ENCODE measurements at regions not wholly inside any gene's neighbourhood (a gene's known extent, or its start where the extent isn't known, plus 50 kb on each side); places are given as distances from the start of the nearest gene placed in this dataset.

GRCh38 chr3:181987736-181988135 is 276.0 kb downstream of the SOX2 start:
- no peak for TF ChIP-seq EZH2 (IDR thresholded peaks at IDR 0.05; ENCODE audit: borderline replicate concordance, low read depth, low read length, poor library complexity, severe bottlenecking)
- TF ChIP-seq, protein P1, sequence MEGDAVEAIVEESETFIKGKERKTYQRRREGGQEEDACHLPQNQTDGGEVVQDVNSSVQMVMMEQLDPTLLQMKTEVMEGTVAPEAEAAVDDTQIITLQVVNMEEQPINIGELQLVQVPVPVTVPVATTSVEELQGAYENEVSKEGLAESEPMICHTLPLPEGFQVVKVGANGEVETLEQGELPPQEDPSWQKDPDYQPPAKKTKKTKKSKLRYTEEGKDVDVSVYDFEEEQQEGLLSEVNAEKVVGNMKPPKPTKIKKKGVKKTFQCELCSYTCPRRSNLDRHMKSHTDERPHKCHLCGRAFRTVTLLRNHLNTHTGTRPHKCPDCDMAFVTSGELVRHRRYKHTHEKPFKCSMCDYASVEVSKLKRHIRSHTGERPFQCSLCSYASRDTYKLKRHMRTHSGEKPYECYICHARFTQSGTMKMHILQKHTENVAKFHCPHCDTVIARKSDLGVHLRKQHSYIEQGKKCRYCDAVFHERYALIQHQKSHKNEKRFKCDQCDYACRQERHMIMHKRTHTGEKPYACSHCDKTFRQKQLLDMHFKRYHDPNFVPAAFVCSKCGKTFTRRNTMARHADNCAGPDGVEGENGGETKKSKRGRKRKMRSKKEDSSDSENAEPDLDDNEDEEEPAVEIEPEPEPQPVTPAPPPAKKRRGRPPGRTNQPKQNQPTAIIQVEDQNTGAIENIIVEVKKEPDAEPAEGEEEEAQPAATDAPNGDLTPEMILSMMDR (conservative IDR thresholded peaks at IDR 0.05; ENCODE audit: low read depth, low read length): no peak
- ChIA-PET POLR2A (ENCODE audit: low non-redundant PET) (no interaction called here), CTCF (no interaction called here)
- no TSS peak for BruUV-seq (replicated peaks)
- Histone ChIP-seq H3K36me3 (ENCODE audit: insufficient read depth, low read length, poor library complexity, severe bottlenecking) (no peaks in the 10 kb centered on the region), H3K9me3 (ENCODE audit: low read depth, low read length, poor library complexity, severe bottlenecking) (no peaks in the 10 kb centered on the region), H3K4me3 (ENCODE audit: low read depth, low read length, poor library complexity, severe bottlenecking) (no peak overlapping the region), H3K27me3 (replicated peaks; ENCODE audit: insufficient read depth, low read depth, low read length, poor library complexity) (no peaks in the 10 kb centered on the region), H3K4me1 (ENCODE audit: insufficient read depth, low read length, poor library complexity, severe bottlenecking) (no peaks in the 10 kb centered on the region), H3K27ac (ENCODE audit: low read depth, low read length, poor library complexity, severe bottlenecking) (no peak overlapping the region)
- intact Hi-C loops (cut with micrococcal nuclease; ENCODE audit: unreplicated experiment): no loop called here
- DNase-seq (ENCODE audit: low spot score): no peak

- Histone ChIP-seq H3K27ac (ENCODE audit: low read depth, low read length, poor library complexity, severe bottlenecking) (no peak overlapping the region), H3K4me3 (ENCODE audit: low read depth, low read length, poor library complexity, severe bottlenecking) (no peak overlapping the region), H3K9me3 (ENCODE audit: low read depth, low read length, poor library complexity, severe bottlenecking) (no peaks in the 10 kb centered on the region), H3K27me3 (replicated peaks; ENCODE audit: insufficient read depth, low read depth, low read length, poor library complexity) (no peaks in the 10 kb centered on the region), H3K4me1 (ENCODE audit: insufficient read depth, low read length, poor library complexity, severe bottlenecking) (peaks cover 4% of the 10 kb centered on the region), H3K36me3 (ENCODE audit: insufficient read depth, low read length, poor library complexity, severe bottlenecking) (no peaks in the 10 kb centered on the region)
- CTCF ChIA-PET: no interaction called here
- POLR2A ChIA-PET (ENCODE audit: low non-redundant PET): no interaction called here
- TF ChIP-seq, protein P1 (conservative IDR thresholded peaks at IDR 0.05; ENCODE audit: low read depth, low read length): no peak
- TF ChIP-seq EZH2 (IDR thresholded peaks at IDR 0.05; ENCODE audit: borderline replicate concordance, low read depth, low read length, poor library complexity, severe bottlenecking): no peak
- BruUV-seq (replicated peaks): no TSS peak
- peak; percentile 49 for DNase-seq (ENCODE audit: low spot score)
- intact Hi-C loops (cut with micrococcal nuclease; ENCODE audit: unreplicated experiment): no loop called here
These were observed 287.1 kb downstream of the SOX2 start for GRCh38 chr3:181998828-181999227.

DNA sequence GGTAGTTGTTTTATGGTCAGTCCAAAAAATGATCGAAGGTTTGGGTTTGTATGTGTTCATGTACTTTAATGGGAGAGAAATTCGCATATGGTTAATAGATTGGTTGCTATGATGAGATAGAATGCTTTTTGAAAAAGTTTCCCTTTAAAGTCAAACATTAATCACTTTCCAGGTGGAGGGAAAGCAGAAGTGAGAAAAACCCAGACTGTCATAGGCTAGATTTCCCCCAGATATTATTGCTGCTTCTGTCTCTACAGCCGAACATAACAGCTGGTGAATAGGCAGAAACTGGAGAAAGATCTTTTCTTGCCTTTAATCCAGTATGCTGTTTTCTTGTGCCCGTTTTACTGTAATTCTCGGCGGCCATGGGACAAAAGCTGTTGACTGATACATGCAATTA is 287.6 kb downstream of the SOX2 start:
- H3K4me1 ChIP-seq (ENCODE audit: insufficient read depth, low read length, poor library complexity, severe bottlenecking): peaks cover 4% of the 10 kb centered on the region
- no peak overlapping the region for H3K27ac ChIP-seq (ENCODE audit: low read depth, low read length, poor library complexity, severe bottlenecking)
- DNase-seq (ENCODE audit: low spot score): no peak
- TF ChIP-seq EZH2 (IDR thresholded peaks at IDR 0.05; ENCODE audit: borderline replicate concordance, low read depth, low read length, poor library complexity, severe bottlenecking): no peak
- TF ChIP-seq, protein P1 (conservative IDR thresholded peaks at IDR 0.05; ENCODE audit: low read depth, low read length): no peak
- intact Hi-C loops (cut with micrococcal nuclease; ENCODE audit: unreplicated experiment): no loop called here
- no peaks in the 10 kb centered on the region for H3K9me3 ChIP-seq (ENCODE audit: low read depth, low read length, poor library complexity, severe bottlenecking)
- CTCF ChIA-PET: no interaction called here
- no peak overlapping the region for H3K4me3 ChIP-seq (ENCODE audit: low read depth, low read length, poor library complexity, severe bottlenecking)
- BruUV-seq (replicated peaks): no TSS peak
- POLR2A ChIA-PET (ENCODE audit: low non-redundant PET): no interaction called here
- no peaks in the 10 kb centered on the region for H3K36me3 ChIP-seq (ENCODE audit: insufficient read depth, low read length, poor library complexity, severe bottlenecking)
- no peaks in the 10 kb centered on the region for H3K27me3 ChIP-seq (replicated peaks; ENCODE audit: insufficient read depth, low read depth, low read length, poor library complexity)
